CD4-positive, alpha-beta memory T cell (primary cell): ENCODE measurements at regions not wholly inside any gene's neighbourhood (a gene's known extent, or its start where the extent isn't known, plus 50 kb on each side); places are given as distances from the start of the nearest gene placed in this dataset.

ENCODE experiments used
- CTCF ChIA-PET: fragments of 350-600 bp; sonication (Branson Sonifier 250); formaldehyde crosslinking; loops from one replicate; lab custom pipeline; 2021; ENCODE audit warnings: inconsistent platforms; ENCODE audit not compliant: partially characterized antibody; lab: Charles Lee
- POLR2A ChIA-PET: fragments of 350-600 bp; sonication (Branson Sonifier 250); formaldehyde crosslinking; loops from one replicate; lab custom pipeline; 2021; ENCODE audit not compliant: partially characterized antibody; lab: Charles Lee
- DNase-seq, 5 donors: peaks; one replicate each; pipeline versions ENCODE4 v3.0.0 to v3.0.0-alpha.2; 2020 to 2022; ENCODE audit warnings: mixed read lengths in 1 of 5
- H3K27ac ChIP-seq: one replicate; pipeline ENCODE4 v1.7.0; 2013; ENCODE audit warnings: low read depth, low read length
- H3K27me3 ChIP-seq: 2 replicates; pipeline ENCODE4 v1.7.0; 2013; ENCODE audit warnings: mild to moderate bottlenecking, low read length, moderate library complexity; ENCODE audit not compliant: insufficient read depth
- H3K36me3 ChIP-seq: 2 replicates; pipeline ENCODE4 v1.7.0; 2013; ENCODE audit warnings: mild to moderate bottlenecking, low read length, moderate library complexity; ENCODE audit not compliant: insufficient read depth
- H3K4me1 ChIP-seq: 2 replicates; pipeline ENCODE4 v1.7.0; 2013; ENCODE audit warnings: mild to moderate bottlenecking, low read length, moderate library complexity; ENCODE audit not compliant: insufficient read depth
- H3K4me3 ChIP-seq, 2 donors: one replicate each; pipeline ENCODE4 v1.7.0; 2013; ENCODE audit warnings: low read length in 2 of 2, mild to moderate bottlenecking in 1 of 2
- H3K9me3 ChIP-seq, 2 donors: one replicate each; pipeline ENCODE4 v1.7.0; 2013; ENCODE audit warnings: low read length in 2 of 2, control low read depth in 1 of 2; ENCODE audit not compliant: control insufficient read depth in 1 of 2
- H3K27ac Mint-ChIP-seq, 7 donors: one replicate each; pipeline ENCODE4 v1.8.0; 2020 to 2021; ENCODE audit warnings: mixed read lengths in 7 of 7, mild to moderate bottlenecking in 6 of 7, inconsistent platforms in 3 of 7, moderate library complexity in 3 of 7
- H3K27me3 Mint-ChIP-seq, 2 donors: one replicate each; pipeline ENCODE4 v1.8.0; 2020 to 2021; ENCODE audit warnings: mixed read lengths in 2 of 2
- H3K36me3 Mint-ChIP-seq, 2 donors: one replicate each; pipeline ENCODE4 v1.8.0; 2020 to 2021; ENCODE audit warnings: mixed read lengths in 2 of 2, inconsistent platforms in 1 of 2, mild to moderate bottlenecking in 1 of 2
- H3K4me1 Mint-ChIP-seq, 4 donors: one replicate each; pipeline ENCODE4 v1.8.0; 2020 to 2021; ENCODE audit warnings: mixed read lengths in 4 of 4, mild to moderate bottlenecking in 1 of 4
- H3K4me3 Mint-ChIP-seq, 8 donors: one replicate each; pipeline ENCODE4 v1.8.0; 2020 to 2021; ENCODE audit warnings: mixed read lengths in 8 of 8, mild to moderate bottlenecking in 7 of 8, moderate library complexity in 6 of 8, inconsistent platforms in 3 of 8
- H3K9me3 Mint-ChIP-seq, 8 donors: one replicate each; pipeline ENCODE4 v1.8.0; 2020 to 2021; ENCODE audit warnings: mixed read lengths in 8 of 8, mild to moderate bottlenecking in 5 of 8, inconsistent platforms in 3 of 8, moderate library complexity in 1 of 8
- intact Hi-C: fragments of 100-400 bp; cut with micrococcal nuclease; formaldehyde crosslinking; loops from one replicate; pipeline ENCODE4 v1.15.1; 2023

GRCh38 chr6:139515511-139515910 is 141.1 kb upstream of the CITED2 start:
- peaks cover 8% of the 10 kb centered on the region for H3K4me1 ChIP-seq
- no peaks in the 10 kb centered on the region for H3K36me3 ChIP-seq
- intact Hi-C loops: no loop called here
- Mint-ChIP-seq H3K27me3 (peaks cover 0 to 2% of the 10 kb centered on the region in 2 donors), H3K27ac (no peak overlapping the region), H3K4me1 (peaks cover 6 to 9% (median 7%) of the 10 kb centered on the region in 4 donors), H3K9me3 (no peaks in the 10 kb centered on the region), H3K36me3 (no peaks in the 10 kb centered on the region), H3K4me3 (no peak overlapping the region)
- POLR2A ChIA-PET: interaction anchor here (0.9 kb wide), 1 partner anchor 142 kb away, joined by 4 read pairs; no protein-coding TSS in a partner anchor
- no peak overlapping the region for H3K27ac ChIP-seq
- CTCF ChIA-PET: no interaction called here
- no peaks in the 10 kb centered on the region for H3K9me3 ChIP-seq
- no peak overlapping the region for H3K4me3 ChIP-seq
- no peaks in the 10 kb centered on the region for H3K27me3 ChIP-seq
- no peak for DNase-seq

GRCh38 chr6:139514819-139515218 is 140.4 kb upstream of the CITED2 start:
- ChIA-PET CTCF (interaction anchor here (0.5 to 0.6 kb wide), 2 partner anchors 79 to 1230 kb away, joined by 3 read pairs; no protein-coding TSS in a partner anchor), POLR2A (interaction anchor here (0.9 kb wide), 1 partner anchor 142 kb away, joined by 4 read pairs; no protein-coding TSS in a partner anchor)
- no peak overlapping the region for H3K4me3 Mint-ChIP-seq

GRCh38 chr6:139510040-139510790 is 135.8 kb upstream of the CITED2 start:
- POLR2A ChIA-PET: no interaction called here
- intact Hi-C loops: no loop called here
- peaks cover 0 to 2% of the 10 kb centered on the region in 2 donors for H3K27me3 Mint-ChIP-seq
- H3K36me3 Mint-ChIP-seq: no peaks in the 10 kb centered on the region
- Histone ChIP-seq H3K4me1 (peaks cover 2% of the 10 kb centered on the region), H3K27me3 (no peaks in the 10 kb centered on the region), H3K36me3 (no peaks in the 10 kb centered on the region), H3K9me3 (no peaks in the 10 kb centered on the region), H3K27ac (no peak overlapping the region), H3K4me3 (no peak overlapping the region)
- peaks cover 3 to 5% (median 4%) of the 10 kb centered on the region in 4 donors for H3K4me1 Mint-ChIP-seq
- H3K9me3 Mint-ChIP-seq: no peaks in the 10 kb centered on the region
- no peak overlapping the region for H3K4me3 Mint-ChIP-seq
- DNase-seq: no peak
- CTCF ChIA-PET: no interaction called here
- no peak overlapping the region for H3K27ac Mint-ChIP-seq

More at GRCh38 chr6:139514819-139515218, 140.4 kb upstream of the CITED2 start:
- no peak overlapping the region for H3K27ac ChIP-seq
- Mint-ChIP-seq H3K27ac (no peak overlapping the region), H3K36me3 (no peaks in the 10 kb centered on the region), H3K27me3 (peaks cover 0 to 2% of the 10 kb centered on the region in 2 donors), H3K4me1 (peaks cover 6 to 9% (median 7%) of the 10 kb centered on the region in 4 donors), H3K9me3 (no peaks in the 10 kb centered on the region)
- intact Hi-C loops: no loop called here
- H3K9me3 ChIP-seq: no peaks in the 10 kb centered on the region
- DNase-seq: no peak
- H3K4me1 ChIP-seq: peaks cover 8% of the 10 kb centered on the region
- no peak overlapping the region for H3K4me3 ChIP-seq
- no peaks in the 10 kb centered on the region for H3K27me3 ChIP-seq
- H3K36me3 ChIP-seq: no peaks in the 10 kb centered on the region

- no peaks in the 10 kb centered on the region for H3K9me3 ChIP-seq
These were observed 134.7 kb upstream of the CITED2 start for GRCh38 chr6:139509167-139509566.

GRCh38 chr6:139508576-139508975 is 134.1 kb upstream of the CITED2 start:
- Mint-ChIP-seq H3K4me1 (no peaks in the 10 kb centered on the region), H3K36me3 (no peaks in the 10 kb centered on the region), H3K9me3 (no peaks in the 10 kb centered on the region), H3K27ac (peak overlapping the region in 1 of 7 donors; percentile 15), H3K4me3 (no peak overlapping the region), H3K27me3 (peaks cover 0 to 2% of the 10 kb centered on the region in 2 donors)
- no peak overlapping the region for H3K27ac ChIP-seq
- no peak for DNase-seq
- no peaks in the 10 kb centered on the region for H3K27me3 ChIP-seq
- ChIA-PET CTCF (no interaction called here), POLR2A (interaction anchor here (0.8 kb wide), 1 partner anchor 29 kb away, joined by 3 read pairs; no protein-coding TSS in a partner anchor)
- H3K9me3 ChIP-seq: no peaks in the 10 kb centered on the region
- no peaks in the 10 kb centered on the region for H3K4me1 ChIP-seq
- intact Hi-C loops: no loop called here
- H3K4me3 ChIP-seq: no peak overlapping the region
- H3K36me3 ChIP-seq: no peaks in the 10 kb centered on the region

More at GRCh38 chr6:139509167-139509566, 134.7 kb upstream of the CITED2 start:
- Histone ChIP-seq H3K4me3 (no peak overlapping the region), H3K27ac (no peak overlapping the region), H3K4me1 (no peaks in the 10 kb centered on the region), H3K36me3 (no peaks in the 10 kb centered on the region), H3K27me3 (no peaks in the 10 kb centered on the region)
- Mint-ChIP-seq H3K27me3 (peaks cover 0 to 2% of the 10 kb centered on the region in 2 donors), H3K27ac (no peak overlapping the region), H3K9me3 (no peaks in the 10 kb centered on the region), H3K4me1 (no peaks in the 10 kb centered on the region), H3K36me3 (no peaks in the 10 kb centered on the region), H3K4me3 (no peak overlapping the region)
- intact Hi-C loops: no loop called here
- DNase-seq: no peak
- ChIA-PET CTCF (no interaction called here), POLR2A (no interaction called here)

GRCh38 chr6:139508023-139508422 is 133.6 kb upstream of the CITED2 start:
- Histone ChIP-seq H3K9me3 (no peaks in the 10 kb centered on the region), H3K4me1 (no peaks in the 10 kb centered on the region), H3K36me3 (no peaks in the 10 kb centered on the region), H3K27me3 (no peaks in the 10 kb centered on the region), H3K4me3 (no peak overlapping the region), H3K27ac (no peak overlapping the region)
- intact Hi-C loops: no loop called here
- H3K27me3 Mint-ChIP-seq: no peaks in the 10 kb centered on the region
- CTCF ChIA-PET: no interaction called here
- POLR2A ChIA-PET: interaction anchor here (0.8 kb wide), 1 partner anchor 29 kb away, joined by 3 read pairs; no protein-coding TSS in a partner anchor
- H3K9me3 Mint-ChIP-seq: no peaks in the 10 kb centered on the region
- H3K27ac Mint-ChIP-seq: no peak overlapping the region
- H3K4me1 Mint-ChIP-seq: no peaks in the 10 kb centered on the region
- H3K4me3 Mint-ChIP-seq: no peak overlapping the region
- DNase-seq: no peak
- H3K36me3 Mint-ChIP-seq: no peaks in the 10 kb centered on the region

- no peak for DNase-seq
- H3K27me3 Mint-ChIP-seq: no peaks in the 10 kb centered on the region
- H3K4me3 Mint-ChIP-seq: no peak overlapping the region
- Histone ChIP-seq H3K36me3 (no peaks in the 10 kb centered on the region), H3K27me3 (no peaks in the 10 kb centered on the region), H3K4me1 (no peaks in the 10 kb centered on the region), H3K4me3 (no peak overlapping the region), H3K9me3 (no peaks in the 10 kb centered on the region), H3K27ac (no peak overlapping the region)
- H3K36me3 Mint-ChIP-seq: no peaks in the 10 kb centered on the region
- H3K27ac Mint-ChIP-seq: no peak overlapping the region
- intact Hi-C loops: no loop called here
- H3K4me1 Mint-ChIP-seq: no peaks in the 10 kb centered on the region
- ChIA-PET POLR2A (no interaction called here), CTCF (no interaction called here)
- H3K9me3 Mint-ChIP-seq: no peaks in the 10 kb centered on the region
These were observed 126.5 kb upstream of the CITED2 start for GRCh38 chr6:139500977-139501376.
